ENCODE measurements at regions not wholly inside any gene's neighbourhood (a gene's known extent, or its start where the extent isn't known, plus 50 kb on each side); places are given as distances from the start of the nearest gene placed in this dataset.

DNA sequence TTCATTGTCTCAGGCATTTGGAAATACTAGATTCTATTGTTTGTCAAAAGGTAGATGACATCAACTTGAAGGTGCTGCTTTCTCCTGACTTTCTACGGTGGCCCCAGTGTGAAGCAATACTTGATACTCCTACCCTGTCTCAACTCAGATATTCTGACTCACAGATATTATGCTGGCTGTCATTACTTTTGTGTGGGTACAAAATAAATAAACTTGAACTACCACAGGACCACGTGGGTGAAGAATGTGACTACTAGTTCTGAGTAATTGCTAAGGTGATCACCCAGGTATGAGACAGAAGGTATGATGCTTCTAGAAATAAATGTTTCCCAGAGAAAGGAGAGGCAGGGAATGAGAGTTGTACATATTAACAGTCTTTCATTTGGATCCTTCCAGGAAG is 275.3 kb upstream of the SPOCK3 start:
- no peak for DNase-seq

DNA sequence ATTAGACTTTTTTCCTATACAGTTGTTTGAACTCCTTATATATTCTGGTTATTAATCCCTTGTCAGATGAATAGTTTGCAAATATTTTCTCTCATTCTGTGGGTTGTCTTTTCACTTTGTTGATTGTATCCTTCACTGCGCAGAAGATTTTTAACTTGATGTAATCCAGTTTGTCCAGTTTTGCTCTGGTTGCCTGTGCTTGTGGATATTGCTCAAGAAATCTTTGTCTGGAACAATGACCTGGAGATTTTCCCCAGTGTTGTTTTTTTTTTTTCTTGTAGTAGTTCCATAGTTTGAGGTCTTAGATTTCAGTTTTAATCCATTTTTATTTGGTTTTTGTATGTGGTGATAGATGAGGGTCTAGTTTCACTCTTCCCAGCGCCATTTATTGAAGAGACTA is 289.8 kb upstream of the SPOCK3 start:
- DNase-seq = no peak

DNA sequence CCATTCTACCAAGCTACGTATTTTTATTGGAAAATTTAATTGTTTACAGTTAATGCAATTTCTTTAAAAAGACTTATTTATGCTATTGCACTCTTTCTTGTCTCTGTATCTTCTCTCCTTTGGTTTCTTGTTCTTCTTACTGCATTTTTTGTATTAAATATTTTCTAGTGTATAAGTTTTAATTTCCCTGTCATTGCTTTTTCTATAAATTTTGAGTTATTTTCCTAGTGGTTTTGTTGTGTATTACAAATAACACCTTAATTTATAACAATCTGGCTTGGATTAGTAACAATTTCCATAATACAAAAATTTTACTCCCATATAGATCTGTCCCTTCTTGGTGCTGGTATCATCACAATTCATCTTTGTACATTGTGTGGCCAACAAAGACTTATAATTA is 303.5 kb upstream of the SPOCK3 start:
- DNase-seq = no peak

DNA sequence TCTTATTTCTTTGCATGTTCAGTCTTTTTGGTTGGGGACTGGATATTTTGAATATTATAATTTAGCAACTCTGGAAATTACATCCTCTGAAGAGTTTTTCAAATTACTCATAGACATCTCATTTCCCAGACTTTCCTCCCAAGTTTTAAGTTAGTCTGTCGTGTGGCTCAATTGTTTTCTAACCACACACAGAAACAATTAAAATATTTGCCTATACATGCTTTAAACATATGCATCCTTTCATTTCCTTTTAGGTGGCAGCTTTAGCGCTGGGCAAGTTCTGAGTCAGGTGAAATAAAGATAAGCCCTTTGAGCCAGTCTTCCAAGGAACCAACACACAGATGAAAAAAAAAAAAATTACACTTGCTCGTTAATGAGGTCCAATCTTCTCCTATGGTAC is 307.0 kb upstream of the SPOCK3 start:
- DNase-seq = no peak

DNA sequence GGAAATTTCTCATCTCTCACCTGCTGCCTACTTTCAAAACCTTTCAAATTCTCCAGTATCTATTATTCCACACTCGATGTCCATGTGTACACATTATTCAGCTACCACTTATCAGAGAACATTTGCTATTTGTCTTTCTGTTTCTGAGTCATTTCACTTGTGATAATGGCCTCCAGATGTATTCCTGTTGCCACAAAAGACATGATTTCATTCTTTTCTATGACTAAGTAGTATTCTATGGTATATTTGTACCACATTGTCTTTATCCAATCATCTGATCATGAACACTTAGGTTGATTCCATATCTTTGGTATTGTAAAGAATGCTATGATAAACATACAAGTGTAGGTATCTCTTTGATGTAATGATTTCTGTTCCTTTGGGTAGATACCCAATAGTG is 310.1 kb upstream of the SPOCK3 start:
- no peak for DNase-seq

DNA sequence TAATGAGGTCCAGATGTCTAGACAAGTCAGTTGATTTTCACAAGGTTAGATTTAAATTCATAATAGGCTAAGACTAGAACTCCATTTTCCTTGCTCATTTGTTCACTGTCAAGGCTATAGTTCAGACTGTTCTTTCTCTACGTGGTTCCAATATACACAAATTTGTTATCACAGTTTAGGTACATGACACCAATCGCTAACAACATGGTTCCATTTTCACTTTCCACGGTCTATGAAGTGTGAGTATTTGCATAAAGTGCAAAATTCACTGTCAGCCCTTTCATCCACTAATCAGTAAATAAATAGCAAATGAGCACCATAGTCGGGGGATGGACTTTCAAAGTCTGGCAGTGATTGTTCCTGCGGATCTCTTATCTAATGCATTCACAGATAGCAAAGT is 315.7 kb upstream of the SPOCK3 start:
- DNase-seq = no peak

DNA sequence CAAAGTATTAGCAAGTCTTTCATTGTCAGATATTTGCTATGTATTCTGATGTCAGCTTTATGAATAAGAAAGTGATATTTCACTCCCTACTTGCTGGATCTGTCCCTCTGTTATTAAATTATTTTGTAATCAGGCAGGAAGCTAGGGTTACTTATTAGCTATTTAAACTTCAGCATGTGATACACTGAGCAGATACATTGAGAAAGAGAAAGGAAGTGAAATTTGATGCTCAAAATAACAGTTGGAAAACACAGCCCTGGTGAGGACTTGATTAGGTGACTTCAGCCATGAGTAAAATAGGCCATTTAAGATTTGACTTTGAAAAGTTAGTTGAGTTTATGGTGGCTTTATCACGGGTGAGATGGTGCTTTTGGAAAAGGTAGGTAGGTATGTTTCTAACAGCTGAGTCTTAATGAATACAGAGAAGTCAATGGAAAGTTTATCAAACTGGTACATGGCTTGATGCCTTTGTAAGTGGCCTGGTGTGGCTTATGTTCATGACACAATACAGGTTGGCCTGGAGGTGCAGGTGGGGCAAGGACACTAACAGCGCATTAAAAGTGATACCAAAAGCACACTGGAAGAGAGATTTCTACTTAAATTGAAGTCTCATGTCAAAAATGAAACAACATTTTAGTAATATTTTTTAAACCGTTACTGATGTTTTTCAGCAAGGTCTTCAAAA is 321.2 kb upstream of the SPOCK3 start:
- DNase-seq = no peak

DNA sequence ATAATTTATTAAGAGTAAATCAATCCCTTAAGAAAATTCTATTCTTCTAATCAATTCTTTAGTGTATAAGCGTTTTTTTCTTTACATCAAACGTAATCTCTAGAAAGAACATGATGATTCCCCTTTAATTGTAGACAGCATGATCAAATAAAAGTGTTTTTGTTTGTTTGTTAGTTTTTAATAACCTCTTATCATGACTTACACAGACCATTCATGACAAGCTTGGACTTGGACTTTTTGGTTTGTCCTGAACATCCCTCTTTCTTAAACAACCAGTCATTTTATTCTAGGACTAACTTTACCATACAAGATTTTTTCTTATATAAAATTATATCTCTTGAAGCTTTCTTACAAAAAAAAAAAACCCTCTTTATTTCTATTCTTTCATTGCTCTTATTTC is 344.6 kb upstream of the SPOCK3 start:
- DNase-seq = no peak

DNA sequence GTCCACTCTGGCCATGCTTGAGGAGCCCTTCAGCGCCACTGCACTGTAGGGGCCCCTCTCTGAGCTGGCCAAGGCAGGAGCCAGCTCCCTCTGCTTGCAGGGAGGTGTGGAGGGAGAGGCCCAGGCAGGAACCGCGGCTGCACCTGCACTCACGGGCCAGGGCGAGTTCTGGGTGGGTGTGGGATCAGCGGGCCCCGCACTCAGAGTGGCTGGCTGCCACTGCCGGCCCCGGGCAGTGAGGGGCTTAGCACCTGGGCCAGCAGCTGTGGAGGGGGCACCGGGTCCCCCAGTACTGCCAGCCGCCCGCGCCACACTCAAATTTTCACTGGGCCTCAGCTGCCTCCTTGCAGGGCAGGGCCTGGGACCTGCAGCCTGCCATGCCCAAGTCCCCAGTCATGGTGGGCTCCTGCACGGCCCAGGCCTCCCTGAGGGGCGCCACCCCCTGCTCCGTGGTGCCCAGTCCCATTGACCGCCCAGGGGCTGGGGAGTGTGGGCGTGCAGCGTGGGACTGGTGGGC is 347.2 kb upstream of the SPOCK3 start:
- no peak for DNase-seq

DNA sequence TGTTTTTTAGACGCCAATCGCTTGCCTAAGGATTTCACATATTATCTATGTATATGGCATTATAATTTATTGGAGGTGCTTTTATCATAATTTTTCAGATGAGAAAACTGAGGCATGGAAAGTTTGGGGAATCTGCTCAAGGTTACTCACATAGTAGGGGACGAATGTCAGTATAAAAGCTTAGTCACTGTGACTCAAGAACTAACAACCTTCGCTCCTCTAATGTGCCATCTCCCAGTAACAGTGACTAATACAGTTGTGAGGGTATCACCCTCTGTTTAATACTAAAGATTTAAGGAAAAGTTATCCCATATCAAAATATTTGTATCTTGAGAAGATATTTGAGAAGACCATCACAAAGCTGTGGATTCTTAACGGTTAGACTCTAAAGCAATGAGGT is 353.1 kb upstream of the SPOCK3 start:
- DNase-seq = no peak

DNA sequence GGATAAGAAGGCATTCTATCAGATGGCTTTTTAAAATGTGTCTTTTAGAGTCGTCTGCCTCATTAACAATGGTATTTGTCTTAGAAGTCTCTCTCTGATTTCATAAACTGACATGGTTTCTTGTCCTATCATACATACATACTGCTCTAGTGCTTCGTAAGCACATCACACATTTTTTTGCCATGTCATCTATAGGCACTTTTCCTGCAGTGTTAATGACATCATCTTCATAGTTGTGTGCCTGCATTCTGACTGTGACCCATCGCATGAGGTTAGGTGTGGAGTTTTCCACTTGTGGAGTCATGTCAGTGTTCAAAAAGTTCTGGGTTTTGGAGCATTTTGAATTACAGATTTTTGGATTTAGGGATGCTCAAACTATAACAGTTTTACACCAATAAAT is 361.6 kb upstream of the SPOCK3 start:
- no peak for DNase-seq

DNA sequence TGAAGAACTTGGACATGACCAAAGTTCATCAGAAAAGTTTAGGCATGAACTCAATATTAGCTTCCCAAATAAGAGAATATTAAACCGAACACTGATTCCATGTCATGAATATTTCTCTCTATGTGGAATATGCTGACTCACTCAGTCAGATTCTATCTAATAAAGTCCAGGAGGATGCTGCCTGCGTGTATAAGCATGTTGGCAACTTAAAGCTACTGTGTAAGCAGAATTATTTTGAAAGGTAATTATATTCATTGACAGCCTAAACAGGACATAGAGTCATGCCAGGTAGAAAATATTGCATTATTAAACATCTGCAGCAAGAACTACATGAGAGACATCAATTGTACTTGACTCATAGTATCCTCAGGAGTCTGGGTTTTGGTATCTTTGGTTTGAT is 367.9 kb upstream of the SPOCK3 start:
- DNase-seq = no peak

DNA sequence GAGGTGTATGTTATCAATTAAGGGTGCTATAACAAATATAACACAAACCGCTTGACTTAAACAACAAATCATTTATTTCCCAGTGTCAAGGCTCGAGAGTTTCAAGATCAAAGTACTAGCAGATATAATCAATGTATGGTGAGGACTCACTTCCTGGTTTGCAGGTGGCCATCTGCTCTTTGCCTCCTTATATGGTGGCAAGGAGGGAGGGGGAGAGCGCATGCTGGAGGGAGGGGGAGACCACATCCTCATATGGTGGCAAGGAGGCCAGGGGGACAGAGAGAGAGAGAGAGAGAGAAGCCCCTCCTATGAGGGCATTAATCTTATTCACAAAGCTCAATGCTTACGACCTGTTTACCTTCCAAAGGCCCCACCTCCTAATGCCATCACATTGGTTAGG is 372.3 kb upstream of the SPOCK3 start:
- DNase-seq = no peak

DNA sequence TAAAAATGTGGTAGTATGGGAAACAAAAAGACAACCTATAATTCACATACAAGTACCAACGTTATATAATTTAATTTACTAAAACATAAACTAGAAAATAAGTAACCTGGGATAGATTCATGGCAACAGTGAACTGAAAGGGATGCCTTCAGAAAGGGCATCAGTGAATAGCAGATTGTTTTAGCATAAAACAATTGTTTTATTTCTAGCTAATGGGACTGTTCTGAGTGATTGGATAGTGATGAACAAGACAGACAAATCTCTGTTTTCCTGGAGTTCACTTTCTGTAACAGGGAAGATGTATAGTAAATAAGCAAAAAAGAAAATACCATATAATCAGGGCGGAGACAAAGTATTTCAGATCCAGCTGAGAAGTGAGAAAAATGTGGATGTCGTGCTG is 379.1 kb upstream of the SPOCK3 start:
- no peak for DNase-seq

DNA sequence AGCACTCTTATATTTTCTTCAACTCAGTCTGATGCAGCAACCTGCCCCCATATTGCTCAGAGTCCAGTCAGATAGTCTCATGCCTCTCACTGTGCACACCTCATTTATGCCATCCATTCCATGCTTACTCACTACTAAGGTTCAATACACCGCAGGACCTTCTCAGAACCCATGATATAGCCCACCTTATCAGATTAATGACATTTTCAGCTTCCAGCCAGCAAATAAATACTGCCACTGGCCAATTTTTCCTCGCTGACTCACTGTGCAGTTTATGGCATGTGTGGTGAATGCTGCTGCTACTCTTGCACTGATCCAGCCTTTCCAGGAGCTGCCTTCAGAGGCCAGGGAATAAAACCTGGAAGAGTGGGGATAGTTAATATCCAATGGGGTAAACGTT is 380.6 kb upstream of the SPOCK3 start:
- no peak for DNase-seq

DNA sequence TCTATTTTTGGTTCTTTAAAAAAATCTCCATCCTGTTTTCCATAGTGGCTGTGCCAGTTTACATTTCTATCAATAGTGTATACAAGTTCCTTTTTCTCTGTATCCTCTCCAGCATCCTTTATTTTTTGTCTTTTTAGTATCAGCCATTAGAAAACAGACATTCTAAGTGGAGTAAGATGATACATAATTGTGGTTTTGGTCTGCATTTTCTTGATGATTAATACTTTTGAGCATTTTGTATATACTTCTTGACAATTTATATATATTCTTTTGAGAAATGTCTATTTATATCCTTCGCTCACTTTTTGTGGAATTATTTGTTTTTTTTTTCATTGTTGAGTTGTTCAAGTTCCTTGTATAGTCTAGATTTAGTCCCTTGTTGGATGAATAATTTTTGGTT is 382.2 kb upstream of the SPOCK3 start:
- DNase-seq = no peak

DNA sequence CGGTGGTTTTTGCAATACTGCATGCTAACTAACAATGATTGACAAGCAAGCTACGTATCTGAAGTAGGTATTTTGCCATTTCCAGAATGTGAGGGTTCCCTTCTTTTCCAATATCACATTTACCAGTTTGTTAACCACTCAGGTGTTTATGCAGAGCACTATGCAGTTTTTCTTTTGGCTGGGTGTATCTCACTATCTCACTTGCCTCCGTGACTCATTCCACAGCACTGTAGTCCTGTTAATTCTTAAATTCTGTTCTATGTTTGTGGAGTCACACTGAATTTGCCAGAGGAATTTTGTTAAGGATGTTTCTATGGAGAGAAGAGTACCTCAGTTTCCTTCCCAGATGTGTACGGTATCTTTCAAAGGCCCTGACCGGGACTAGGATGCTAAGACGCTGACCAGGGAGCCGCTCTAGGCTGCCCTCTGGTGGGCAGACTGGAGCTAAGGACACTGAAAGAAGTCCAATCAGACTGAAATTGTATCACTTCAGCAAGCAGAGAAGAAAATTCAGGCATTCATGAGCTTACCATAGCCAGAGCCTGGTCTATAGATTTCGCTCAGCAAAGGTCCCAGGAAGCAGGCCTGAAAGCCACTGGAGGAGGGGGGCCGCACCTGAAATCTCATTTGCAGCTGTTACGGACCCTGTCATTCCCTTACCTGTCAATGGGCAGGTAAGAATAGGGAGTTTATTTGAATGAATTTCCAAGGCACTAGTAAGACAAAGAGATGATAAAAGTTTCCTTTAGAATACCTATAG is 388.4 kb upstream of the SPOCK3 start:
- peak; percentile 3 for DNase-seq

DNA sequence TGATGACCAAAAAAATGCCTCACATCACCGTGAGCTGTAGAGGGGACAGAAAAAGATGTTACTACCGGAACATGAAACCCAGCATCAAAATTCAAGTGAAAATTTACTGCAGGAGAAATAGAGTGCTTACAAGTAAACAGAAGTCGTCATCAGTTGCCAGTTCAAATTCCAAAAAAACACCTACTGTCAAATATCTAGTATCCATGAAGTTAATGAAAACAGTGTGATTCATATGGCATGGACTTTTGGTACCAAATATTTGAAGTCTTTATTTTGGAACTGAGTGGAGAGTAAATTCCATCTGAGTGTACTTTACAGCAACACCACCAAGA is 388.9 kb upstream of the SPOCK3 start:
- no peak for DNase-seq

DNA sequence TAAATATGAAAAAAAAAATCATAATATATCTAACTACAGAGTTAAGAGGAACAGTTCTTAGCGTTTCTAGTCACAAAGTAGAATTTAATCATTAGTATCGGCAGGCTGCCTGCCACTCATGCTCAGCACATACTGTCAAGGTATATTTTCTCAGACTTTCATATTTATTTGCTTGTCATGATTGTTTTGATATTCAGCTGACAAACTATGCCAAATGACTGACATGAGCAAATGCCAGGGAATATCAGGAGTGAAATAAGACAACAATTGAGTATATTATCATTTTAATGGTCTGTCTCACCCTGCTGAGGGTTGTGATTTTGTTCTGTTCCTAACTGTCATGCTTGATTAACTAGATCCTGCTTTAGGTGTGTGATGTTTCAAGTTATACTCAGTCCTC is 395.0 kb upstream of the SPOCK3 start:
- DNase-seq = no peak

DNA sequence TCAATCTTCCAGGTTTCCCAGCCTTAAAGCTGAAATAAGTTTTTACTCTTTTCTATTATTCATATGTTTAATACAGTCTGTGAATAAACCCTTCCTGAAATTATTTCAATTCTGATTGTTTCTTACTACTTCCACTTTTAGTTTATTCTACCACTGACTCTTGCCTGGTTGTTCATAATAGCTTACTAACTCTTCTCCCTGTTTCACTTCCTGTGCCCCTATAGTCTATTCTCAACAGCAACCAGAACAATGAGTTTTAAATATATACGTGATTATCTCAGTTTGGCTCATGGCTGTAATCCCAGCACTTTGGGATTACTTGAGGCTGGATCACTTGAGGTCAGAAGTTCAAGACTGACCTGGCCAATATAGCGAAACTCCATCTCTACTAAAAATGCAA is 408.0 kb upstream of the SPOCK3 start:
- no peak for DNase-seq

DNA sequence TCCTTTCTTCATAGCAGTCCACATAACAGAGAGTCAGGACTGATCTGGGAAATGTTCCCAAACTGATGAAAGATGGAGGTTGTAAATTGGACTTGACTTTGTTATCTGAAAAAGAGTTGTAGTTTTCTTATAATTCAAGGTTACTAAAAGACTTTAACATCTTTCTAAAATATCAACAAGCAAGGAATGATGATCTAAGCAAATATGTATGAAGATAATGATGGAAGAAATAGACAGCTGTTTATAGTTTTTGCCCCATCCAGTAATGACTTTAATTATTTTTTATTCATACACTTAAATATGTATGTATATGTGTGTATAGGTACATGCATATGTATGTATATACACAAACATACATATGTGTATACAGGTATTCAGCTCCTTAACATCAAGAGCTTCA is 411.1 kb upstream of the SPOCK3 start:
- no peak for DNase-seq

DNA sequence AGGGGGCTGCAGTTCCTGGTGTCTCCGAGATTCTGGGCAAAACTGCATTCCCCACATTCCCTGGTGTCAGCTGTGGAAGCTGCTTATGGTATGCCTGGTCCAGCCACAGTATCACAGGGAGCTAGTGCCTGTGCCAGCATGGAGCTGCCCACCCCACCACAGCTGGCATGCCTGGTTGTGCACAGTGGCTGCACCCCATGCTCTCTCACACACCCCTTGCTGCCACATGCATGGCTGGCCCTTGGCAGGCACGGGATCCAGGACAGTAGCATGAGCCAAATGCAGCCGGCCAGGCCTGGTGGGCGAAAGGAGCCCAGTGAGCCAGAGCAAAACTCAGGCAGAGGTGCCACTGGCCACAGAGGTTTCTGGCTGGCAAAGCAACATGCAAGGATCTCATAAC is 418.0 kb upstream of the SPOCK3 start:
- no peak for DNase-seq

DNA sequence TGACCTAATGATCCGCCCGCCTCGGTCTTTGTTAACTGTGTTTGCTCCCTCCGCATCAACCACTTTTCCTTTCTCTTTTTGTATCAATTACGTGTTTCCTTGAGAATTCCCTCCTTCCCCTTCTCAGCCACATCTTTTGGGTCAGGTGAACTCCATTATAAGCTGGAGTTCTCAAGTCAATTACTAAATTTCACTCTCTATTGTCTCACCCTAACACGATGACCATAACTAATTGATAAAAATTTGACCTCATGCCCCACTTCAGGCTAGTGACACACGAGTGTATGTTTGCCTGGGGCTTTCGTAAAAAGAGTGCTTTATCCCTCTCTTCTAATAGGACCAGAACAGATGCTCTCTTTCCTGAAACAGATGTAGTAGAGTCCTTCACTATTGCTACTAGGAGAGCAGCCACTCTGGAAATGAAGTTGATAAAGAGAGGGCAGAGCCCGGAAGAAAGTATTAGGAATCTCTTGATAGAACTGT is 403.6 kb upstream of the ANXA10 start:
- DNase-seq = no peak

DNA sequence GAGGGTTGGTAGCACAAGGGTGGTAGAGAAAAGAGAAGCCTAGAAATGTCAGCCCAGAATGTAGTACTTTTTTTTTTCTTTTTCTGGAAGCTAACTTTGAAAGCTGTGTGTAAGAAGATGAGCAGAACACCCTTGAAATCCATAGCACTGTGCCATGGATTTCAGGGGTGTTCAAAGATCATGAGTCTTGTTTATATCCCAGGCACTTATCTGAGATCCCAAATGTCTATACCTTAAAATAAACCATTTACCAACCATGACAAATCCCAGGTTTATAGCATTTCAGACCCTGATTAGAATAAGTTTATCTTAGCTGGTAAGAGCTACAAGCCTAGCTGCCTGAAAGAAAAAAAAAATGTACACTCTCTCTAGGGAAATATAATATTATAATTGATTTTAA is 389.9 kb upstream of the ANXA10 start:
- no peak for DNase-seq

DNA sequence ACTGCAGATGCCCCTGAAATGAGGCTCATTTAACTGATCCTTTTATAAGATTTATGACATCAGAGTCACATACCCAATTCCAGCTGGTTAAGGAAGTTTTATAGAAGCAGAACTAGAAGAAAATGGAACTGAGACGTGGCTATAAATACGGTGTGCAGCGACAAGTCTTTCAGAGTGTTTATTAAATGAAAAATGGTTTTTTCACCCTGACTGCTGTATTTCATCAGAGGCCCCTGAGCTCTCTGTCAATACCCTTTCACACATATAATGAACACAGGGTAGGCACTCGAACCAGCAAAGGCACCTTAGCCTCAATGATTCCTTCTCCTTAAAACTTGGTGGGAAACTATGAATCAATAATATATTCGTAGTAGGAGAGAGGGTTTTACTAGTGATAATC is 380.8 kb upstream of the ANXA10 start:
- DNase-seq = no peak
